ENCODE measurements at regions not wholly inside any gene's neighbourhood (a gene's known extent, or its start where the extent isn't known, plus 50 kb on each side); places are given as distances from the start of the nearest gene placed in this dataset.

DNA sequence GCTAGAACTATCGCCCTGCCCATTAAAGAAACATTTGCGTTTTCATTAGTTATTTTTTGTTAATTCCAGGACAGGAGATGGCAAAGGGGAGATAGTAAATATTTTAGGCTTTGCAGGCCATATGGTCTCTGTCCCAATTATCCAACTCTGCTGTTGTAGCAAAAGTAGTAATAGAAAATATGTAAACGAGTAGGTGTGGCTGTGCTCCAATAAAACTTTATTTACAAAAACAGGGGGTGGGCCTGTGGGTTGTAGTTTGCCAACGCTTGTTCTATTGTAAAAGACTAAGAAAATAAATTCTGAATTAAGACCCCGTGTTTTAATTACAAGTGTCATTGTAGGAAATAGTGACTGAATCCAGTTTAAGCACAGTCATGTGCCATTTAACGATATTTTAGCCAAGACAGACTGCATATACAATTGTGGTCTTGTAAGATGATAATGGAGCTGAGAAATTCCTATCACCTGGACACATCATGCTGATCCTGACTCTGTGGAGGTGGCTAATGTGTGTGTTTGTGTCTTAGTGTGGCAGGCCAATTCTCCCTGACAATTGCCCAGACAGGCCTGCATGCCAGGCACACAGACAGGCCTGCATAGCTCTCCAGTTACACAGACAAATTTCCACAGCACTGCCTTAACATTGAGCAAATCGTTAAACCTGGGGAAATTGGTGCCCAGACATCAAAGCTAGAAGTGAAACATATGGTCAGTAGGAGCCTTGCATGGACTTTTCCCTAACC, 76.4 kb downstream of the SKA1 start:
- no peak for DNase-seq (ENCODE audit: low spot score in 2 of 2)
- no peaks in the 10 kb centered on the region for H3K27me3 ChIP-seq
- TF ChIP-seq POLR2AphosphoS5 (IDR thresholded peaks at IDR 0.05) (no peak), POLR2A (IDR thresholded peaks at IDR 0.05) (no peak)
- TF ChIP-seq, protein P1, sequence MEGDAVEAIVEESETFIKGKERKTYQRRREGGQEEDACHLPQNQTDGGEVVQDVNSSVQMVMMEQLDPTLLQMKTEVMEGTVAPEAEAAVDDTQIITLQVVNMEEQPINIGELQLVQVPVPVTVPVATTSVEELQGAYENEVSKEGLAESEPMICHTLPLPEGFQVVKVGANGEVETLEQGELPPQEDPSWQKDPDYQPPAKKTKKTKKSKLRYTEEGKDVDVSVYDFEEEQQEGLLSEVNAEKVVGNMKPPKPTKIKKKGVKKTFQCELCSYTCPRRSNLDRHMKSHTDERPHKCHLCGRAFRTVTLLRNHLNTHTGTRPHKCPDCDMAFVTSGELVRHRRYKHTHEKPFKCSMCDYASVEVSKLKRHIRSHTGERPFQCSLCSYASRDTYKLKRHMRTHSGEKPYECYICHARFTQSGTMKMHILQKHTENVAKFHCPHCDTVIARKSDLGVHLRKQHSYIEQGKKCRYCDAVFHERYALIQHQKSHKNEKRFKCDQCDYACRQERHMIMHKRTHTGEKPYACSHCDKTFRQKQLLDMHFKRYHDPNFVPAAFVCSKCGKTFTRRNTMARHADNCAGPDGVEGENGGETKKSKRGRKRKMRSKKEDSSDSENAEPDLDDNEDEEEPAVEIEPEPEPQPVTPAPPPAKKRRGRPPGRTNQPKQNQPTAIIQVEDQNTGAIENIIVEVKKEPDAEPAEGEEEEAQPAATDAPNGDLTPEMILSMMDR (IDR thresholded peaks at IDR 0.05): no peak
- no peaks in the 10 kb centered on the region for H3K9me3 ChIP-seq
- no peaks in the 10 kb centered on the region for H3K36me3 ChIP-seq
- no peak overlapping the region for H3K4me3 ChIP-seq
- no peak overlapping the region for H3K27ac ChIP-seq
- intact Hi-C loops (cut with DNase I; ENCODE audit: low total_unique reads): no loop called here
- no peaks in the 10 kb centered on the region for H3K4me1 ChIP-seq

DNA sequence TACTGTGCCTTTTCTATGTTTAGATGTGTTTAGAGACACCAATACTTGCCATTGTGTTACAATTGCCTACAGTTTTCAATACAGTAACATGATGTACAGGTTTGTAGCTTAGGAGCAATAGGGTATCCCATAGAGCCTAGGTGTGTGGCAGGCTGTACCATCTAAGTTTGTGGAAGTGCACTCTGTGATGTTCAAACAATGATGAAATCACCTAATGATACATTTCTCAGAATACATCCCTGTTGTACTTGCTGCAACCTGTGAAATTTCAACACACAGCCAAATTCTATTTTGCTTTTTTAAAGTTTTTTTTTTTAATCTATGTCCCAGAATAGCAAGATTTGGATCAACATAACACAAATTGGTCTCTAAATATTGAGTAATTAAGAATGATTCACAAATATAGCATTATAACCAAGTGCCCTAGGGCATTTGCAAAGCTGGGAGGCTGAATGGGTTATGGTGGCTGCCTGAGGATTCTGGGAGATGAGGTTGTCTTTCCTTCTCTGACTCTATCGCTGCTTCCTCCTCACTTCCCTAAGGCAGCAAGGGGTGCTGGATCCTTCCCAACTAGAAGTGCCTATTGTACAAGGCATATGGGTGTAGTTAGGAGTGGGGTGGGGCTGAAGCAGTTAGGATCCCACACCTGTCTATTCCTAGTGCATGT, 78.3 kb downstream of the SKA1 start:
- no peak overlapping the region for H3K4me3 ChIP-seq
- no peak for DNase-seq (ENCODE audit: low spot score in 2 of 2)
- H3K4me1 ChIP-seq: no peaks in the 10 kb centered on the region
- H3K9me3 ChIP-seq: no peaks in the 10 kb centered on the region
- no peak overlapping the region for H3K27ac ChIP-seq
- no peaks in the 10 kb centered on the region for H3K27me3 ChIP-seq
- H3K36me3 ChIP-seq: no peaks in the 10 kb centered on the region
- intact Hi-C loops (cut with DNase I; ENCODE audit: low total_unique reads): no loop called here
- no peak for TF ChIP-seq POLR2A (IDR thresholded peaks at IDR 0.05)
- no peak for TF ChIP-seq POLR2AphosphoS5 (IDR thresholded peaks at IDR 0.05)
- TF ChIP-seq, protein P1 (IDR thresholded peaks at IDR 0.05): no peak

DNA sequence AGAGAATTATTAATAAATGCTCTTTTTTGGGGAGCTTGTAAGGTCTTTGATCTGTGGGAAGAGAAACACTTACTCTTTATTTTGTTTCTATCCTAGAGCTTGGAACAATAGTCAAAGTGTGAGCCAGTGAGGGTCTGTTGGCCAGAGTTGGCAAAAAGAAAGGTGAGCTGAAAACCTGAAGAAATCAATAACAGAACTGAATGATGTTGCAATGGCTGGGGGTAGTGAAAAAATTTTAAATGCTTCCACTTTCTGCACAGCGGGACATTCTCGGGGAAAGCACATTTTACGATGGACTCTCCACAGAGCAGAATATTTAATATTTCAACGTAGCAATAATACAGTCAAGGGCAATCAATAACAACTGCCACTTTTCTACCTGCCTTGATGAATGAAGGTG, 78.9 kb downstream of the SKA1 start:
- no peaks in the 10 kb centered on the region for H3K27me3 ChIP-seq
- H3K4me1 ChIP-seq: no peaks in the 10 kb centered on the region
- H3K27ac ChIP-seq: no peak overlapping the region
- intact Hi-C loops (cut with DNase I; ENCODE audit: low total_unique reads): no loop called here
- H3K36me3 ChIP-seq: no peaks in the 10 kb centered on the region
- H3K4me3 ChIP-seq: no peak overlapping the region
- H3K9me3 ChIP-seq: no peaks in the 10 kb centered on the region
- no peak for DNase-seq (ENCODE audit: low spot score in 2 of 2)
- TF ChIP-seq POLR2A (IDR thresholded peaks at IDR 0.05) (no peak), POLR2AphosphoS5 (IDR thresholded peaks at IDR 0.05) (no peak)
- TF ChIP-seq, protein P1 (IDR thresholded peaks at IDR 0.05): no peak

DNA sequence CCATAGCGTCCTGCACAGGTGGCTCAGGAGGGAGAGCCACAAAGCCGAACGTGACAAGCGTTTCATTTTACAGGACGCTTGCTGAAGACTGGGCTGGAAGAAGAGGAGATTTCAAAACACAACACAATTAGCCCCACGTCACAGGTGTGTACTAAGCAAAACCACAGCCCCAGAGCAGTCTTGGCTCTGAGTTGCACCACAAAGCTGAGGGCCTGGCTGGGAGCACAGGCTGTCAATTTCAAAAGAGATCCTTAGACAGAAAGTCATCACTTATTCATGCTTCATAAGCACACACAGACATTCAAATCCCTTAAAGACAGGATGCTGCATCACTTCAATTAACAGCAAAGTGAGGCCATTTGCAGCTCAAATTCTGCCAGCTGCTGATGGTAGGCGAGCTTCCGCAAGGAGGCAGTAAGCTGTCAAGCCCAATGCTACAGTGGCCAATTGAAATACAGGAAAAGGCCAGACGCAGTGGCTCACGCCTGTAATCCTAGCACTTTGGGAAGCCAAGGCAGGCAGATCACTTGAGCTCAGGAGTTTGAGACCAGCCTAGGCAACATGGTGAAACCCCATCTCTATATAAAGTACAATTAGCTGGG, 79.6 kb downstream of the SKA1 start:
- H3K27ac ChIP-seq: no peak overlapping the region
- no peaks in the 10 kb centered on the region for H3K36me3 ChIP-seq
- no peaks in the 10 kb centered on the region for H3K27me3 ChIP-seq
- peak in 1 of 2 donors; percentile 18 for DNase-seq (ENCODE audit: low spot score in 2 of 2)
- intact Hi-C loops (cut with DNase I; ENCODE audit: low total_unique reads): no loop called here
- TF ChIP-seq POLR2A (IDR thresholded peaks at IDR 0.05) (no peak), POLR2AphosphoS5 (IDR thresholded peaks at IDR 0.05) (no peak)
- TF ChIP-seq, protein P1 (IDR thresholded peaks at IDR 0.05): no peak
- H3K4me3 ChIP-seq: no peak overlapping the region
- no peaks in the 10 kb centered on the region for H3K9me3 ChIP-seq
- no peaks in the 10 kb centered on the region for H3K4me1 ChIP-seq

DNA sequence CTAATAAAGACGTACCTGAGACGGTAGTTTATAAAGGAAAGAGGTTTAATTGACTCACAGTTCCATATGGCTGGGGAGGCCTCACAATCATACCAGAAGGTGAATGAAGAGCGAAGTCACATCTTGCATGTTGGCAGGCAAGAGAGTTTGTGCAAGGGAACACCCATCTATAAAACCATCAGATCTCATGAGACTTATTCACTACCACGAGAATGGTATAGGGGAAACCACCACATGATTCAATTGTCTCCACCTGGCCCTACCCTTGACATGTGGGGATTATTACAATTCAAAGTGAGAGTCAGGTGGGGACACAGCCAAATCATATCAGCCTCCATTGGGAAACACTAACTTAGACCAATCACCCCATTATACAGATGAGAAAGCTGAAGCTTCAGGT, 81.4 kb downstream of the SKA1 start:
- Histone ChIP-seq H3K4me3 (no peak overlapping the region), H3K4me1 (no peaks in the 10 kb centered on the region), H3K36me3 (no peaks in the 10 kb centered on the region), H3K27me3 (no peaks in the 10 kb centered on the region), H3K9me3 (no peaks in the 10 kb centered on the region), H3K27ac (no peak overlapping the region)
- TF ChIP-seq POLR2A (IDR thresholded peaks at IDR 0.05) (no peak), POLR2AphosphoS5 (IDR thresholded peaks at IDR 0.05) (no peak)
- TF ChIP-seq, protein P1 (IDR thresholded peaks at IDR 0.05): no peak
- intact Hi-C loops (cut with DNase I; ENCODE audit: low total_unique reads): no loop called here
- DNase-seq (ENCODE audit: low spot score in 2 of 2): no peak
